Right lobe of liver (tissue), 4 donors: ENCODE measurements at regions not wholly inside any gene's neighbourhood (a gene's known extent, or its start where the extent isn't known, plus 50 kb on each side); places are given as distances from the start of the nearest gene placed in this dataset.

Source experiments
- POLR2A ChIP-seq: fragments of 450-650 bp; IDR thresholded peaks from one replicate; pipeline ENCODE4 v1.6.1; 2017; ENCODE audit warnings: antibody characterized with exemption, mild to moderate bottlenecking
- TF ChIP-seq, protein P1 (sequence below), 4 donors: fragments of 200-600 bp in 3 of 4; fragments of 450-650 bp in 1 of 4; IDR thresholded peaks; one replicate each; pipeline versions ENCODE4 v1.5.1 to v1.8.0; 2016 to 2022; ENCODE audit warnings: antibody characterized with exemption in 4 of 4, mild to moderate bottlenecking in 2 of 4
- donor health status: DM: no; HTN: no; CAD: no.
- donor health status: DM: no; HTN: no; CAD: no.
- donor health status: DM: no; HTN: yes; CAD: no.

DNA sequence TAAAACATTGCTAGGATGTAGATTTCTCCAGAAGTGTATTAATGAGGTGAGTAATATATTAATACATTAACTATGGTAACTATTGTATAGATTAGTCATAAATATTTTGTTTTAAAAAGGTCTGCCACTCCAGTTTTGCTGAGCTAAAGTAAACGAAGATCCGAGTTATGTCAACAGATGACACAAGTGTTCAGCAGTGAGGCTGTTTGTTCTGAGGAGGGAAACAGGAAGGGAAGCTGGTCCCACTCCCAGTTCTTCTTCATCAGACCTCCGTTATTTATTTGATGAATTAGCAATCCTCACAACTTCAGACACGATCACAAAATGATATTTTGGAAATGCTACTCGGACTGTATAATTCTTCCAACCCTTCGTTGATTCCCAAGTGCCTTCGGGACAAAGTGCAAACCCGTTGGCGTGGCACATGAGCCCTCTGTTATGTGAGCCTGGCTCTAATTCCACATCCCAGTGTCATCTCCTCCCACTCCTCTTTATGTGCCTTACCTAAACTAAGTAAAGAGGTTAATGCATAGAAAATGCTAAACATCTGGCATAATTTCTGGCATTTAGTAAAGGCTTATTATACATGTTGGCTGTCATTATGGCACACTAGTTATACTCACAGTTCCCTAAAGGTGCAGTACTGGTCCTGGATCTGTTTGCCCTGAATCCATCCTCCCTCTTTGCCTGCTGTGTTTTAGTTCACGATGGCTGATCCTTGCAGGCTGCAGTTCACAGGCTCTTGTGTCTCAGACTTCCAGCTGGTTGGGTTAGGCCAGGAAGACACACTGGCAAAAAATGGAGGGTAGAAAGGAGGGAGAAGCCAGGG, 190.6 kb upstream of the LNX1 start:
- TF ChIP-seq, protein P1, sequence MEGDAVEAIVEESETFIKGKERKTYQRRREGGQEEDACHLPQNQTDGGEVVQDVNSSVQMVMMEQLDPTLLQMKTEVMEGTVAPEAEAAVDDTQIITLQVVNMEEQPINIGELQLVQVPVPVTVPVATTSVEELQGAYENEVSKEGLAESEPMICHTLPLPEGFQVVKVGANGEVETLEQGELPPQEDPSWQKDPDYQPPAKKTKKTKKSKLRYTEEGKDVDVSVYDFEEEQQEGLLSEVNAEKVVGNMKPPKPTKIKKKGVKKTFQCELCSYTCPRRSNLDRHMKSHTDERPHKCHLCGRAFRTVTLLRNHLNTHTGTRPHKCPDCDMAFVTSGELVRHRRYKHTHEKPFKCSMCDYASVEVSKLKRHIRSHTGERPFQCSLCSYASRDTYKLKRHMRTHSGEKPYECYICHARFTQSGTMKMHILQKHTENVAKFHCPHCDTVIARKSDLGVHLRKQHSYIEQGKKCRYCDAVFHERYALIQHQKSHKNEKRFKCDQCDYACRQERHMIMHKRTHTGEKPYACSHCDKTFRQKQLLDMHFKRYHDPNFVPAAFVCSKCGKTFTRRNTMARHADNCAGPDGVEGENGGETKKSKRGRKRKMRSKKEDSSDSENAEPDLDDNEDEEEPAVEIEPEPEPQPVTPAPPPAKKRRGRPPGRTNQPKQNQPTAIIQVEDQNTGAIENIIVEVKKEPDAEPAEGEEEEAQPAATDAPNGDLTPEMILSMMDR (IDR thresholded peaks at IDR 0.05): no peak
- no peak for TF ChIP-seq POLR2A
